ENCODE measurements at regions not wholly inside any gene's neighbourhood (a gene's known extent, or its start where the extent isn't known, plus 50 kb on each side); places are given as distances from the start of the nearest gene placed in this dataset.

DNA sequence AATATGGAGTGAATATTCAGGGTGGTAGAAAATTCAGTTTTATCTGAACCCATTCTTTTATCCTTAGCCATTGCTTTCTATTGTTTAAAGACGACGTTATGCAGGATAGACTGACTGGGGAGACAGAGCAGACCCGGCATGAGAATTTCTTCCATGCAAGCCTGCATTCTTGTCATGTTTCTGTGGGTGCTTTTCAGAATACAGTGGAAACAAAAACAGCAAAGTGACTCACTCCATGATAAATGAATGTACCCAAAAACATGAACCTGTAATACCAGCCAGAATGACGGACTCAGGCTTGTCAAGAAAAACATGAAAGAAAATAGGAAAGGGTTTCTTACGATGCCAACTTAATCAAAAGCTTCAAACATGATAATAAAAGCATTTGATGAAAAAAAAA, 924.0 kb downstream of the EFNB2 start:
- intact Hi-C loops (cut with DNase I; ENCODE audit: low total_unique reads), result no loop called here
- TF ChIP-seq, protein P1, sequence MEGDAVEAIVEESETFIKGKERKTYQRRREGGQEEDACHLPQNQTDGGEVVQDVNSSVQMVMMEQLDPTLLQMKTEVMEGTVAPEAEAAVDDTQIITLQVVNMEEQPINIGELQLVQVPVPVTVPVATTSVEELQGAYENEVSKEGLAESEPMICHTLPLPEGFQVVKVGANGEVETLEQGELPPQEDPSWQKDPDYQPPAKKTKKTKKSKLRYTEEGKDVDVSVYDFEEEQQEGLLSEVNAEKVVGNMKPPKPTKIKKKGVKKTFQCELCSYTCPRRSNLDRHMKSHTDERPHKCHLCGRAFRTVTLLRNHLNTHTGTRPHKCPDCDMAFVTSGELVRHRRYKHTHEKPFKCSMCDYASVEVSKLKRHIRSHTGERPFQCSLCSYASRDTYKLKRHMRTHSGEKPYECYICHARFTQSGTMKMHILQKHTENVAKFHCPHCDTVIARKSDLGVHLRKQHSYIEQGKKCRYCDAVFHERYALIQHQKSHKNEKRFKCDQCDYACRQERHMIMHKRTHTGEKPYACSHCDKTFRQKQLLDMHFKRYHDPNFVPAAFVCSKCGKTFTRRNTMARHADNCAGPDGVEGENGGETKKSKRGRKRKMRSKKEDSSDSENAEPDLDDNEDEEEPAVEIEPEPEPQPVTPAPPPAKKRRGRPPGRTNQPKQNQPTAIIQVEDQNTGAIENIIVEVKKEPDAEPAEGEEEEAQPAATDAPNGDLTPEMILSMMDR (IDR thresholded peaks at IDR 0.05), result no peak
- no peak for TF ChIP-seq POLR2A (IDR thresholded peaks at IDR 0.05)
- no peak for DNase-seq
- no peaks in the 10 kb centered on the region for H3K27me3 ChIP-seq
- H3K4me1 ChIP-seq, result no peaks in the 10 kb centered on the region
- H3K4me3 ChIP-seq, result no peak overlapping the region
- no peak overlapping the region for H3K27ac ChIP-seq
- no peaks in the 10 kb centered on the region for H3K9me3 ChIP-seq
- no peaks in the 10 kb centered on the region for H3K36me3 ChIP-seq (ENCODE audit: low read depth, missing control alignments)
- WGBS, 2 donors, result 35 to 43% methylated on average over 5 of the region's 5 CpGs

DNA sequence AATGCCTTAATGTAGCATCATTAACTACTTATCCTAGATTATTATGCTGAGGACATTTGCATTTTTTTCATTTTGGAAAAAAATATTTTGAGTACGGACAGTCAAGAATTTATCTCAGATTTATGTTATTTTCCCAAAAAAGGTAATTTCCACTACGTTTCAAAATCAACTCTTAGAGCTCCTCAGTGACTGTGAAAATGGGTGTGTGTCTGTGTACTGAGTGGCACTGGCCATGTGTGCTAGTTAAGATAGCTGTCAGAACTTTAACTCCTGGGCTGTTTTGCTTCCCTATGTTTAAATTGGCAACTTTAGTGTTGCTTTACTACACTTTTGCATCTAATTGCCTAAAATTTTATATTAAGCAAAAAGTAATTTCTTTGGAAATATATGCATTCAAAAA, 927.4 kb downstream of the EFNB2 start:
- TF ChIP-seq, protein P1 (IDR thresholded peaks at IDR 0.05), result no peak
- TF ChIP-seq POLR2A (IDR thresholded peaks at IDR 0.05), result no peak
- intact Hi-C loops (cut with DNase I; ENCODE audit: low total_unique reads), result no loop called here
- Histone ChIP-seq H3K27me3 (no peaks in the 10 kb centered on the region), H3K4me1 (no peaks in the 10 kb centered on the region), H3K9me3 (no peaks in the 10 kb centered on the region), H3K36me3 (ENCODE audit: low read depth, missing control alignments) (no peaks in the 10 kb centered on the region), H3K4me3 (no peak overlapping the region), H3K27ac (no peak overlapping the region)
- 54 to 78% methylated on average over 2 of the region's 2 CpGs for WGBS, 2 donors
- DNase-seq, result no peak

DNA sequence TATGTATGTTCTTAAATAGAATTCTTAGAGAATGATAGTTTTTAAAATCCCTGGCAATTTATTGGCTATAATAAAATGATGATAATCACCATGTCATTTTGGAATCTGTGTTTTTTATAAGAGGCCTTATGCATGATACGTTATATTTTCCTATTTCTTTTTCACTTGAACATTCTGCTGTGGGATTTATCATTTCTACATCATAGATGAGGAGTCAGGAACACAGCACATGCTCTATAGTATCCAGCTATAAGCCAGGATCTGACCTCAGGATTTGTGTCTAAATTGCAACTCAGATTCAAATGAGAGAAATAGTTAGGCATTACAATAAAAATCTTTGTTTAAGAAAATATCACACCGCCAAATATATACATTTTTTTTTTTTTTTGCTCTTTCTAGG, 928.0 kb downstream of the EFNB2 start:
- 93% methylated on average over 2 of the region's 2 CpGs for WGBS, 2 donors
- Histone ChIP-seq H3K36me3 (ENCODE audit: low read depth, missing control alignments) (no peaks in the 10 kb centered on the region), H3K27ac (no peak overlapping the region), H3K4me3 (no peak overlapping the region), H3K27me3 (no peaks in the 10 kb centered on the region), H3K4me1 (no peaks in the 10 kb centered on the region), H3K9me3 (no peaks in the 10 kb centered on the region)
- DNase-seq, result no peak
- TF ChIP-seq, protein P1 (IDR thresholded peaks at IDR 0.05), result no peak
- no peak for TF ChIP-seq POLR2A (IDR thresholded peaks at IDR 0.05)
- intact Hi-C loops (cut with DNase I; ENCODE audit: low total_unique reads), result no loop called here

DNA sequence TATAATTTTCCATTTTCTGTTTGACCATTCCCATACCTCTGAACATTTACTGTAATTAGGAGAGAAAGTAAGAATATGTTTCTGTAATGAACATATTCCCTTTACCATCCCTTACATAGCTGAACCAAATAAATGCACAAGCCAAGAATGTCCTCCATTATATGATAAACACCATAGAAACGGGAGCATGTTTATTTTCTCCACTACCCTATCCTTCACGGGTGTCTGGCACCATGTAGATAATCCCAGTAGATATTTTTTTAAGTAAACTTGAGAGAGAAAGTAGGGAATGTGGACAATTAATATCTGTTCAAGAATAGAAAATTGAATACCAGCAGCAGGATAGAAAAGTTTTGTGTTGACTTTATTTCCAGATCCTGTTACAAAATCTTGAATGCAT, 928.4 kb downstream of the EFNB2 start:
- H3K4me1 ChIP-seq, result no peaks in the 10 kb centered on the region
- TF ChIP-seq, protein P1 (IDR thresholded peaks at IDR 0.05), result no peak
- TF ChIP-seq POLR2A (IDR thresholded peaks at IDR 0.05), result no peak
- WGBS, 2 donors, result 41 to 47% methylated on average over 2 of the region's 2 CpGs
- H3K4me3 ChIP-seq, result no peak overlapping the region
- no peak overlapping the region for H3K27ac ChIP-seq
- no peaks in the 10 kb centered on the region for H3K27me3 ChIP-seq
- H3K9me3 ChIP-seq, result no peaks in the 10 kb centered on the region
- DNase-seq, result no peak
- intact Hi-C loops (cut with DNase I; ENCODE audit: low total_unique reads), result no loop called here
- H3K36me3 ChIP-seq (ENCODE audit: low read depth, missing control alignments), result no peaks in the 10 kb centered on the region

DNA sequence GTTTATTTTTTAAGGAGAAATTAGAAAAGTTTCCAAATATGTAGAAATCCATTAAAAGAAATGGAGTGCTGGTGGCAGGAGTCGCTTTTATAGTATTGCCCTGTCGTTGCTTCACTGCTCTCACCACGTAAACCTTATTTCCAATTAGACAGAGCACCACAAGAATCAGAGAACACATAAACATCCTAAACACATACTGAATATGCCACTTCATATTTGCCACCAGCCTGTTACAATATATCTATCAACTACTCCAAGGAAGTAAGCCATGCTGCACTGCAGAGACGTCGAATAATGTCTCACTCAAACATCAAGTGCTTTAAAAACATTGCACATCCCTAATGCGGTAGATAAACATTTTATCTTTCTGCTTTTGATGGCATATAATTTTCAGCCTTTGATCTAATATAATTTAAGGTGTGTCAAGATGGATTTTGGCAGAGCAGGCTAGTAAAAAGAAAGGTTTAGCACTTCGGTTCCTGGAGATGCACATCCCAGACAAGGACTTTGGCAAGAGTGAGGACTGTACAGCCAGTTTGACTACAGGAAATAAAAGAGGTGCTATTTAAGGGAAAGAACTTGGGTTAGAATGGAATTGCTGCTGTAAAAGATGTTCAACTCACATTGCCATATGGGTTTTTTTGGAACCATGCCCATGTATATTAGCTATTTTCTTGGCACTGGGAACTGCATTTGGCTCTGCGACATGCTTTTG, 932.3 kb downstream of the EFNB2 start:
- intact Hi-C loops (cut with DNase I; ENCODE audit: low total_unique reads), result no loop called here
- Histone ChIP-seq H3K4me3 (no peak overlapping the region), H3K36me3 (ENCODE audit: low read depth, missing control alignments) (no peaks in the 10 kb centered on the region), H3K27ac (no peak overlapping the region), H3K9me3 (no peaks in the 10 kb centered on the region), H3K27me3 (no peaks in the 10 kb centered on the region), H3K4me1 (no peaks in the 10 kb centered on the region)
- TF ChIP-seq, protein P1 (IDR thresholded peaks at IDR 0.05), result no peak
- TF ChIP-seq POLR2A (IDR thresholded peaks at IDR 0.05), result no peak
- DNase-seq, result no peak
- 66 to 72% methylated on average over 8 of the region's 8 CpGs for WGBS, 2 donors
